GM21576 (cell line): ENCODE measurements at regions not wholly inside any gene's neighbourhood (a gene's known extent, or its start where the extent isn't known, plus 50 kb on each side); places are given as distances from the start of the nearest gene placed in this dataset.

Experiments
- ATAC-seq: cut with Tn5 transposase; IDR thresholded peaks from one replicate; pipeline ENCODE4 v1.9.1; 2021; ENCODE audit warnings: mild to moderate bottlenecking, moderate library complexity; ENCODE audit not compliant: unreplicated experiment

DNA sequence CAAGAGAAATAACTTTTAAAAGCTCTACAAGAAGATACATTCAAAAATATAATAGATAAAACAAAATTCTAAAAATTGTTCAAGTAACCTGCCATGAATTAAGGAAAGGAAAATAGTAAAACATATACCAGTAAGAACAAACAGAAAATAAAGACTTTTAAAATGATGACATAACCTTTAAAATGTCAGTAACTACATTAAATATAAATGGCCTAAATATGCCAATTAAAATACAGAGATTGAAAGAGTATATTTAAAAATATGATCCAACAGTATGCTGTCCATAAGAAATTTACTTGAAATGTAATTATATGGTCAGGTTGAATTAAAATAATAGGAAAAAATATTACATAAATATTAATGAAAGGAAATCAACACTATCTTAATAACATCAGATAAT, 911.7 kb upstream of the POU3F3 start:
- ATAC-seq, result no peak

DNA sequence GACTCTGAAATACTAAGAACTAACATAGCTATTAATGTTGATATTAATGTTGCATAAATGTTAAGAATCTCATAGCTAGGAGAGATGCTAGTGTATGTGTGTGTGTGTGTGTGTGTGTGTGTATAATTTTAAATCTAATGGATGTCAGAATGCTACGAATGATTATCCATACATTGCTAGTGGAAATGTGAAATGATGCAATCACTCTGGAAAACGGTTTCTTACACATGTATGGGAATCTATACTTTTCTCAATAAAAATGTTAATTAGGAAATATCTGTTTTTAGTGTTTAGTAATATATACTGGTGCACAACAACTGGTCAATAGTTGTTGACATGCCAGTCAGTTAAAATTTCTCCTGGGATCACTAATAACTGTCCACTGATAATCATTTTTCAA, 908.8 kb upstream of the POU3F3 start:
- no peak for ATAC-seq

DNA sequence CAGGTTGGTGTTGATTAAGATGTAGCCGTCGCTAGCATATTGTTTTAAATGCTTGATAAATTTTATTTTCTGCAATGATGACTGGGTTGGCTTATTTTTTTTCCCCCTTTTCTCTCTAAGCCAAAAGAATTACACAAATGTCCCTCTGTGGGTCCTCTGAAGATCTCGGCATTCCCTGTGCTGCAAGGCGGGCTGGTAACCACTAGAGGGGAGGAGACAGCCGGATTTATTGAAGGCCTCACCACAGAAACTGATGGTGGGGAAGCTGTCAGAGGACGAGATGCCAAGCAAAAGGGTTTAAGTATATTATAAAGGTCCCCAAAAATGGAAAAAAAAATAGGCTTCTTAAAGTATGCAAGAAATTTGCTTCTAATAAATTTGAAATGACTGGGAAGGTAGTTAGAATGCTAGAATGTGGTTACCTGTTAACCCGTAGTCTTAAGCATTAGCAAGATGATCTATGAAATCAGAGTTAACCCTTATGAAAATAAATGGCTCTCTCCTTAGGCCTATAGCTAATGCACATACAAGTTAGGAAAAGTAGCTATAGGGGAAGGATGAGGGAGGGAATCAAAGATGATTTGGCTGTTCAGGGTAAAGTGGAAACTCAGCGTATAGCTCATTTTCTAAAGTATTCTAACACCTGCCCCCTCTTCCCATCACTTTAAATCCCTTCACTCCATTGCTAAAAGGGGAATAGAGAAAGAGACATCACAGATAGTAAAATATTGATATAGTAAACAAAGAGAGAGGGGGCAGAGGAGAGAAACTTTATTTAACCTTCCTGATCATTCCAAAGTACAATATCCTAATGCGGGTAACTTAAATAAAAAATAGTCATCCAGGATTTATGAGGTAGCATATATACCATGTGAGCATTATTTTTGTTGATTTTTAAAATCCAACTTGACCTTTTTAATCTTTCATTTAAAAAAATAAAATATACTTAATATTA, 894.5 kb upstream of the POU3F3 start:
- ATAC-seq, result no peak

DNA sequence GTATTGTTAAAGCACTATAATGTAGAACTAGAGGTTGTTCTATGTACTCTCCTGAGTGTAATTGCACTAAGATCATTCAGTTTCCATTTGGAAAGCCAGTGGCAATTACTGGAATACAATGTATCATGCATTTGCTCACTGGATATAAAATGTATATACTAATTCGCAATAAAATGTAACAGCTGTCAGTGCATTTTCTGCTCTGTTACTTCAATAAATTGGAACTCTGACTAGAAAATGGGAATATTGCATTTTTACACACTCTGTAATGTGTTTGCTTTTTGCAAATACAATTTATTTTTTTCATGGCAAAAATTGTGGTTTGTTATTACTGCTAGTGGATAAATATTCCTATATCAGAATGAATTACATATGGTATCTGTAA, 893.8 kb upstream of the POU3F3 start:
- ATAC-seq, result no peak

DNA sequence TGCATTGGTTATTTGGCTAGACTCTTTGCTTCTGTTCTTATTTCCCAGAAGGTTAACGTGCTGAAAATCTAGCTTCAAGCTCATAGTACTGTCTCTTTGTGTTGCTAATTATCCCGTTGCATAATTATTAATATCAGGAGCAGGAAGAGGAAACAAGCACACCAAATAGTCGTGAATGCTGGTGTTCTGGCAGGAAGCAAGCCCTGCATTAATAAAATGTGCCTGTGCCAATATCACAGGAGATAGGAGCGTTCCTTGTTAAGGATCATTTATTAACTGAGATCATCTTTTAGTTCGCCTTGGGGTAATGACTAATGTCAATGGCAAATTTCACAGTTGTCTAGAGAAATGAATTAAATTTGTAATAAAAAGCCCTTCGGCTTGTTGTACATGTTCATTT, 893.0 kb upstream of the POU3F3 start:
- ATAC-seq, result no peak

DNA sequence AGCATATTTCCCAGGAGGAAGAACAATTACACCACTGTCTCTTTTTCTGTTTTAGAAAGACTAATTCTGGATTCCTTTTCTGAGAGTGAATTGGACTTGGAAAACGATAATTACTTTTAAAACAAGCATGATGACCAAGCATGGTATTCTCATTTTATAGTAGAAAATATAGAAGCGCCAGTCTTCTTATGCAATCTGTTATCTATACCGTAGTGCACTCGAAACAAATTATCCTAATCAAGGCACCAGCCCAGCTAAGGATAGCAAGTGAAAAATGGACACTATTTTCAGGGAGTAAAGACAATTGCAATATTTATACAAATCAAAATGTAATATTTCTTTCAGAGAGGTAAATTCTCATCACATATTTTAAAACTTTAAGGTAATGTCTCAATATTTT, 892.1 kb upstream of the POU3F3 start:
- no peak for ATAC-seq

DNA sequence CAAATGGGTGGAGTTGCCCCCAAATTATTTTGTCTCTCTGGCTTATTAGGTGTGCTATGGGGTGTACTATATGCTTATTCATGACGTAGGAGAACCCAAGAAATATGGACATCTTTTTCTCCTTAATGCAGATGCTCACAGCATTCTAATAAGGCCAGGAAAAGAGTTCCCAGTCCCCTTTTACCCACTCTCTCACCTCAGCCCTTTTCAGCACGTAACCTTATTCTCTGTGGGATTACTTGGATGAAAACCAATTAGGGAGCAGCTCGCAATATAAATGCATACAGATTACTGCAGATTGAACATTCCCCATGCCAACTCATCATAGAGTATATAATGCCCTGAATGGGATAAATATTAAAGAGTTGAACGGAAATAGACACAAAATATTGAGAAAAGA, 891.2 kb upstream of the POU3F3 start:
- no peak for ATAC-seq

DNA sequence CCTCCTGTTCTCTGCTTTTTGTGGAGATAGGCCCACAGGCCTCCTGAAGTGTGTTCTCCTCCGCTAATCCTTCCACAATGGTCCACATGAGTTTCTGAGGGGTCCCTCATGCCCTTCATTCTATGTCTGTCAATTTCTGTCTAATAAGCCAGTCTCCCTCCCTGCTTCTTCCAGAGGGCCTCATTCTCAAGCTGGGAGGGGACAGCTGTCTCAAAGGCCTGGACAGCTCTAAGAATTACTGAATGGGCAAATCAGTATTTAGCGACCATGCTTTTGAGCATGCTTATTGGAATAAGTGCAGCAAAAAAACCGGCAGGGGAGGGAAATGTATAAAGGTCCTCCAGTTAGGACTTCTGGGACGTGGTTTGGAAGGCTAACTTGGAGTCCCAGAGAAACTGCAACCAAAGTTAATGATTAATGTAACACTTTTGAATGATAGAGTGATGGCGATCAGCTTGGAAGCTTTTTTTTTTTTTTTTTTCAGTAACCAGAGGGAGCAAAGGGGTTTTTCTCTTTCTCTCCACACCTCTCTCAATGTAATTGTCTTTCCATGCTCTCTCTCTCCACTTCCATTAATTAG, 890.7 kb upstream of the POU3F3 start:
- ATAC-seq, result no peak

DNA sequence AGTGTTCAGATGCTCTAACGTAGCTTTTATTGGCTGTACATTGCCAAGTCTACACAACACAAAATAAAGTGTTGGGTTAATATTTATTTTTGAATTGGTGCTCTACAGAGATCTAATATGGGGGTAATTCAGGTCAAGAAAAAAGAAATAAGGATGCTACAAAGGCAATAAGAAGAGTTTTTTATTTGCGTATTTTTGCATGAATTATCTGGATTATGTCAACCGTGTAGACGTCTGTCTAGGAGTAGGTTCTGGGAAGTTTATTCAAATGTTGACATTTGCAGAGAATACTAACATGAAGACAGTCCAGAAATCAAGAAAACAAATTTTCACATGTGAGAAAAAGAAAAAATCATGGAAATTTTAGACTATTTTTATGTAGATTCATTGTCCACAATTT, 876.7 kb upstream of the POU3F3 start:
- no peak for ATAC-seq

DNA sequence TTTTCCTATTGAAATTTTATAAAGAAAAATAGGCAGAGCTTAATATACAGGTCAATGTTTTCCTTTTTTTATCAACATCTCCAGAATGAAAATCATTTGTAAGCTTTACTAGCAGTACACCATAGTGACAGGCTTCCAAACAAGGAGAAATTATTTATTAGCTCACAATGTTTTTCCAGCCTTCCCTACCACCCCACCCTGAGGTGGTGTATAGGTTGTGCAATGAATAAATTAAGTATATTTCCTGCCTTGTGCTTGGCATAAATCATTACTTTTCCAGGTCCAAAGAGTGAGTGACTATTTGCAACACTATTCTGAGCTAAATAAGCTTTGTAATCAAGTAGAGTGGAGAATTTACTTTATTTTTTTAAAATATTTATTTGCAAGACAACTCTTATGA, 876.2 kb upstream of the POU3F3 start:
- ATAC-seq, result no peak

DNA sequence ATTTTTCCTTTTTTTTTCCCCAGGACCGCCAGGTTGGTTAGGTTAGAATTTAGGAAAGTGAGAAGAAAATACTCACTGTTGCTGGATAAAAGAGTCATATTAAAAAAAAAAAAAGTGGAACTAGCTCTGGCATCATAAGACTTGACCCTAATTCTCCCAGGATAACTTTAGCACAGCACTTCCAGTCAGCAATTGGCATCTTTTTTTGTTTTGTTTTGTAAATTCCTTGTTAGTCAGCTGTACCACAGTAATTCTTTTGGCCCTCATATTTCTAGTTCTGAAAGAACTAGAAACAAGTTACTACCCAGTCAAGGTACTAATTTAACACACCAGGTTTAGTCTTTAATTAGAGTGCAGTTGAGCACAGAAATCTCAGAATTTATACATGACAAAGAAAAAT, 873.5 kb upstream of the POU3F3 start:
- ATAC-seq, result no peak

DNA sequence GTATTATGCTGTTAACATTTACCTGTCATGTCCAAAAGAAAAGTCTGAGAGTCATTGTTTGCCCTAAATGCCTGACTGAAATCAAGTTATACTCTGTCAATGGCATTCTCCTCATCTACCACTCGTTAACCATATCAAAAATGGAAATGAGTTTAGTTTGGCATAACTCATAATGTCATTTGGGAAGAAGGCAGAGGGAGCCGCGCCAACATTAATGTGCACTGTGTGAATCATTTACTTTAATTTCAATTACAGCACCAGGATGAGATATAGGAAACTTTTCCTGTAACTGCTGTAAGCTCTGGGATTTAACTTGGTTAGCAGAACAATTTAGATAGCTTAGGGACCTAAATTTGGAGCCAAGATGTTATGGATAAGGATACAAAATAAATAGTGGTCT, 871.2 kb upstream of the POU3F3 start:
- ATAC-seq, result no peak

DNA sequence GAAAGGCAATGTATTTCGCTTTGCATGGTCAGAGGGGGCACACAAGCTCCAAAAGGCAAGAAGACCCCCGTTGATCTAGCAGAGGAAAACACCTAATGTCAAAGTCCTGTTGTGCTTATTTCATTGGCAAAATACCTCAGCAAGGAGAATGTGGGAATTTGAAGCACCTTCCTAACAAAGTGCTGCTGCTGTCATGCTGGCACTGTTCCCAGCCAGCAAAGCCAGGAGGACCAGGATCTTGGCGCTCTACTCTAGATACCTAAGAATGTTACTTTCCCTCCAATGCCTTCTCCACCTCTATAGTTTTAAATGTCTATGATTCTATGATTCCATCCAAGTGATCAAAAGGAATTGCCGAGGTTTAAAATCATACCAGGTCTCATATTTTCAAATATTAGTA, 867.9 kb upstream of the POU3F3 start:
- no peak for ATAC-seq

DNA sequence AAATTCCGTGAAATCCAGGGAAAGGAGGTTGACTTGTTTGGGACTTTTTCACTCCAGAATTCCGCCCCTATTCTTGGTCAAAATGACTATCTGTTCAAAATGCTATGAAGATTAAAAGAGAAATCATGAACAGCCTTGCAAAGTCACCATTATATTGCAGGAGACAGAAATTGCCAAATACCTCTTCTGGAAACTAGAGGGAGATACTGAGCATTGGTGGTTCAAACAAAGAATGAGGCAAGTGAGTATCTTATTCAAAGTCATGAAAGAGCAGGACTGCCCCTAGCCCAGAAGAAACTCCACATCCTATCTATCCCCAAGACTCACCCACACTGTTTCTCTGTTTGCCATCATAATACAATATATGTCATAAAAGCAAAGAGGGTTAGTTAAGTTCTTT, 862.3 kb upstream of the POU3F3 start:
- no peak for ATAC-seq

DNA sequence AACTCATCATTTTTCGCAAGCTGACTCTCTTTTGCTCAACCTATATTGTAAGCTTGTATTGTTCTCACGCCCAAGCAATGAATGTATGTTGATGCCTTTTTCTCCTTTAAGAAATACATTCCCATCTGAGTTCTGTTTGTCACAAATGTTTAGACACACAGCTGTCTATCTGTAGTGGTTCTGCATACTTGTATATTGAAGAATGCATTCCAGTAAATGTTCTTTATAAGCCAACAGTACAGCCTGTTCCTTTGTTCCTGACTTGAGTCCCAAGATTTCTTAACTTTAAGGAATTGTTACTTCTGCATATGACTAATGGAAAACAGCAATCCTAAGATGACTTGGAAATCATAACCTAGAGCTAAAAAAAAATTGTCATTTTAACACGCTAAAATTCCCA, 849.1 kb upstream of the POU3F3 start:
- ATAC-seq, result no peak

DNA sequence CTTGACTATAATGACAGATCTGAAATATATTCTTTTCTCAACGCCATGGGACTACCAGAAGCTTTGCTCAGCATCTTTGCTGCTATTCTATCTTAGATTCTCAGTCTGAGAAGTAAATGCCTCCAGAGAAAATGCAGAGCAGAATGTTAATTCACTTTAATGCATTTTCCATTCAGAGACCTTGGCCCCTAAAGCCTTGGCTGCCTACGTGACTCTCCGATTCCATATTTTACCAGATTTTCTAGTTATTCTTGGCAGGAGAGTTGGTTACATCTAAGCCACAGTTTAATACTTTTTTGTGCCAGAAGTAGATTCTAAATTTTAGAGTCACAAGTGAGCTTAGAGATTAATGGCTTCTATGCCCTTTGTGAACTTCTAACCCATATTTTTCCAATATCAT, 837.1 kb upstream of the POU3F3 start:
- no peak for ATAC-seq

DNA sequence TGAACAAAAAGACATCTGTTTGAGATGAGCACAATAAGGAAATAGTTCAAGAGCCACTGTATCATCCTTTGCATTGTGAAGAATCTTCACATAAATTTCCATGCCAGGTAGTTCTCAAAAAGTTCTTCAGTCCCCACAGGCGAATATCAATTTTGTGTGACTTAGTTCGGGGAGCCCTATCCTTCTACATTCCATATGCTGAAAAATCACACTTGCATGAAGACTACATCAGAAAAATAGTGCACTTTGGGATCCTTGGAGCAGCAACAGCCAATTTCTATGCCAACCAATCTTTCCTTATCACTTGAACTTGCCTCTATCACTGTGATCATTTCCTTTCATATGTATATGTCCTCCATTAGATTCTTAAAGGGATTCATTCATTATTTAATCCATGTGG, 830.6 kb upstream of the POU3F3 start:
- no peak for ATAC-seq

DNA sequence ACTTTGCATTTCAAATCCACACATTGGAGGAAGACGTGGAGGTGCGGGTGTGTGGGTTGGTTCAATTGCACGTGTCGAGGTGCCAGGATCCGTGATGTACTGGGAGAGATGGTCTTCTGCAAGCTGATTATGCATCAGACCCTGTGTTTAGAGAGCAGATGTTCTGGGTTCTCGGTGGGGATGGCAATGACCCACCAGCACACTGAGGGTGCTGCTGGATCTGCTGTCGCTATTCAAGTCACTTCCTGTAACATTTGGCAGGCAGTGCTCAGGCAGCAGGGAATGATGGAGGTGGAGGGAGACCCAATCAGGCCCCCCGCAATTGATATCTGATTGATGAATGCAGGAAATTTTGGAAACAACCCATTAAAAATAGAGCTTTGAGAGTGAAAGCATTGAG, 830.1 kb upstream of the POU3F3 start:
- ATAC-seq, result no peak

DNA sequence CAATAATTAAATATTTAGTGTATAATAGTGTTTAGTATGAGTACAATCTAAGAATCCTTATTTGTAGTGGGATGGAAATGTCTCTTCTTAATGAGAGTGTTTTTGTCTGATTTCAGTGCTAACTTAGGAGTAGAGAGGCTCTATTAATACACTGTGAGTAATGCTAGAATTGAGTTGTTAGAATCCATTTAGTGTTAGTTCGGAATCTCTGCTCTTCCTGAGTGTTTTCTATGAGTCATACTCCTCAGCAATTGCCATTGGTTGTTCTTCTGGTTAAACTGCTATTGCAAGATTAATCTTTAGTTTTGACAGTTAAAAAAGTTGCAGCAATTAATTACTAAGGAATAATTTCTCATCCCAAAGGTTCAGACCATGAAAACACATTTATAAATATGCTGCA, 828.6 kb upstream of the POU3F3 start:
- no peak for ATAC-seq

DNA sequence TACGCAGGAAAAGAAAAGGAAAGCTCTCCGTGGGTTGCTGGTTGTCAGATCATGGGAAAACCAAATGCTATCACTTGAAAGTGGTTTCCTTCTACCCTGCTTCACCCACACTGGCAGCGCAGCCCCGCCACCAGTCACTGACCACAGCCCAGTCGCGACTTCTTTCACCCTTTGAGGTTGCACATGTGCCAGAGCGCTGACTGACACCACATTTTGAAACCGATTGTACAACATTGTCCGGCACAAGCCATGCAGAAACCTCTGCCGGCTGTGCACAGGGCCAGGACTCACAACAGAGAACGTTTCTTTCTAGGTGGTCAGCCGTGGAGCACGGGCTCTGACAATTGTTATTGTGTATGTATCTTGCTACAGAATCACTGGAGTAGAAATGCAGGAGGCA, 827.2 kb upstream of the POU3F3 start:
- ATAC-seq, result no peak

DNA sequence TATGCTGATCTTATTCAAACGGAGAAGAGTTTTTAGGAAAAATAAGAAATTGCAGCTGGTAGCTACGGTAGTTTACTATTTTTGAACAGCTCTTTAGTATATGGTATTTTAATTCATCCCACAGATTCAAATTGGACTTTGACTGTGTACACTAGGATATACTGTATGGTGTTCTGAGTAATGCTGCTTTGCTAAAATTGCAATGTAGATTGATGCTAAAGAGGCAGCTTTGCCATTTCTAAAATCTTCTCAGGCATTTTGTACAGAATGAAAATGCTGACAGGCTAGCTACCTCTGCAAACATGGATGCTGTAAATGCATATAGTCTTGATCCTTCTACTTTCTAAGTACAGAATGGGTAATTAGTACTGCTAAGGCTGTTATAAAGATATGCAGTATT, 826.6 kb upstream of the POU3F3 start:
- ATAC-seq, result no peak

DNA sequence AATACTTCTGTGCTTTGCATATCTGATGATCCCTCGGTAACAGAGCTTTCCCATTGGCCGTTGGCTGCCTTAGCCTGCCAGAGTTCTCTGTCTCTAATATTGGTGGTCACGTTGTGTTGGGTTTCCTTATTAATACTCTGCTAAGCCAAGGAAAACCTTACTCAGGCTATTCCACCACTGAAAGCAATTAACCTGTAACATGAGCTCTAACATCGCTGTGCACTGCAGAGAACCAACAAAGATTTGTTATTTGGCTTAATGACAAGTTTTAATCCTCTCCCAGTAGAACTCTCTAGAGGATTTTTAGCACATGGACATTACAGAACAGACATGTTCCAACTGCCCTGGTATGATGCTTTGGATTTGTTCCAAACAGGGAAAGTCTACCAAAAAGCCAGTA, 825.9 kb upstream of the POU3F3 start:
- no peak for ATAC-seq

DNA sequence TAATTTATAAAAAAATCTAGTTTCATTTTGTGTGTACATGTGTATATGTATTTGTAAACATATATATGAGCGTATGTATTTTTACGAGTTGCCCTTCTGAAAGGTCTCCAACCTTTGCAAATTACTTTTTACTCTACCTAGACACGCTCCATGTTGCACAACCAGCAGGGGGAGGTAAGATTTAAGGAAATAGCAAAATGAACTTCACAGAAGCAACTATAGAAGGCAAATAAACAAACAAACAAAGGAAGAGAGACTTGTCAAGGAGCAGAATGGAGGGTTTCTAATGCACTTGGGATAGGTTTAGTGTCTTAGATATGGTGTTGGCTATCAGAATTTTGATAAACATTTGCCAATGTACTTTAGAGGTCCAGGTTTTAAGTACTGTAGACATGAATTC, 820.5 kb upstream of the POU3F3 start:
- ATAC-seq, result no peak
